HepG2 (cell line): ENCODE measurements at regions not wholly inside any gene's neighbourhood (a gene's known extent, or its start where the extent isn't known, plus 50 kb on each side); places are given as distances from the start of the nearest gene placed in this dataset.

Source experiments
- ATAC-seq: fragments of 200-7000 bp; cut with Tn5 transposase; 3 replicates; pipeline ENCODE4 v1.9.1; 2020; ENCODE audit warnings: mild to moderate bottlenecking, moderate library complexity
- BruUV-seq: library from RNA; stranded (reverse); fragments of 400-500 nt; replicated peaks from 2 replicates; lab custom pipeline; 2021; lab: Mats Ljungman, UMichigan
- CTCF ChIA-PET: fragments of 300-600 bp; formaldehyde crosslinking; extraction: SDS; loops from one replicate; lab custom pipeline; 2021; ENCODE audit warnings: low total read pairs, inconsistent platforms, low intra/inter-chr PET ratio; lab: Yijun Ruan, JAX
- POLR2A ChIA-PET: fragments of 350-600 bp; sonication (Branson Sonifier 250); formaldehyde crosslinking; loops from one replicate; lab custom pipeline; 2020; ENCODE audit warnings: antibody characterized with exemption, inconsistent platforms; lab: Yijun Ruan, JAX
- DNase-seq: peaks from one replicate; pipeline ENCODE4 v3.0.0-alpha.2; 2015; ENCODE audit warnings: low spot score
- FAIRE-seq: peaks from 3 replicates; lab custom pipeline; 2011; peaks lifted over from hg19 to GRCh38; lab: Jason Lieb, UNC
- H2AFZ ChIP-seq: one replicate; pipeline ENCODE4 v1.6.1; 2011; ENCODE audit warnings: low read length, inconsistent platforms
- H3K27ac ChIP-seq: fragments of 300-600 bp; 3 replicates; pipeline ENCODE4 v1.8.0; 2011; ENCODE audit warnings: mixed run types, mild to moderate bottlenecking, mixed read lengths, low read length, inconsistent platforms; ENCODE audit not compliant: insufficient read depth; ENCODE audit errors: extremely low read length
- H3K27me3 ChIP-seq, 2 experiments: fragments of 200-600 bp in 1 of 2; 2 replicates in 1 of 2; 3 replicates in 1 of 2; pipeline versions ENCODE4 v1.6.0 to v1.8.0; 2011; ENCODE audit warnings: low read length in 2 of 2, mild to moderate bottlenecking in 2 of 2, moderate library complexity in 2 of 2, inconsistent platforms in 1 of 2; ENCODE audit not compliant: insufficient read depth in 2 of 2, control insufficient read depth in 1 of 2
- H3K36me3 ChIP-seq, 2 experiments: fragments of 200-600 bp in 1 of 2; replicated peaks in 1 of 2; 2 replicates in 1 of 2; 3 replicates in 1 of 2; pipeline versions ENCODE4 v1.5.1 to v1.8.0; 2011; ENCODE audit warnings: low read length in 2 of 2, inconsistent platforms in 1 of 2; ENCODE audit not compliant: insufficient read depth in 2 of 2, control insufficient read depth in 1 of 2
- H3K4me1 ChIP-seq: 2 replicates; pipeline ENCODE4 v1.5.1; 2012; ENCODE audit warnings: low read length, inconsistent platforms; ENCODE audit not compliant: insufficient read depth
- H3K4me2 ChIP-seq: 2 replicates; pipeline ENCODE4 v1.6.0; 2011; ENCODE audit warnings: low read depth, low read length, inconsistent platforms
- H3K4me3 ChIP-seq, 3 experiments: fragments of 200-600 bp in 1 of 3; sonication (generic), shearing (Covaris generic) in 1 of 3; replicated peaks in 1 of 3; 2 replicates each; pipeline ENCODE4 v1.5.1; 2011 to 2016; ENCODE audit warnings: low read length in 3 of 3, inconsistent platforms in 2 of 3, low read depth in 2 of 3, mild to moderate bottlenecking in 2 of 3, control low read depth in 1 of 3, mixed read lengths in 1 of 3; ENCODE audit not compliant: insufficient read depth in 1 of 3
- H3K79me2 ChIP-seq: one replicate; pipeline ENCODE4 v1.6.1; 2011; ENCODE audit warnings: low read length, inconsistent platforms; ENCODE audit not compliant: insufficient read depth
- H3K9ac ChIP-seq: 2 replicates; pipeline ENCODE4 v1.6.0; 2011; ENCODE audit warnings: mild to moderate bottlenecking, low read depth, low read length, inconsistent platforms; ENCODE audit not compliant: insufficient read depth
- H3K9me3 ChIP-seq: 2 replicates; pipeline ENCODE4 v1.5.1; 2012; ENCODE audit warnings: mild to moderate bottlenecking, low read length
- H4K20me1 ChIP-seq: 2 replicates; pipeline ENCODE4 v1.6.0; 2011; ENCODE audit warnings: inconsistent platforms, mild to moderate bottlenecking, low read length, moderate library complexity; ENCODE audit not compliant: insufficient read depth
- CCAR2 ChIP-seq: fragments of 200-400 bp; formaldehyde crosslinking; optimal IDR thresholded peaks from 2 replicates; pipeline ENCODE3; 2018; ENCODE audit warnings: low read depth, mild to moderate bottlenecking, low read length, moderate library complexity
- HDAC6 ChIP-seq: fragments of 200-600 bp; sonication (generic); IDR thresholded peaks from 2 replicates; pipeline ENCODE4 v1.7.0; 2017; ENCODE audit warnings: mild to moderate bottlenecking, antibody characterized with exemption, low read length, low read depth
- KAT2B ChIP-seq: fragments of 150-350 bp; IDR thresholded peaks from 2 replicates; pipeline ENCODE4 v1.6.1; 2014; ENCODE audit warnings: low read depth, low read length, borderline replicate concordance
- MTERF4 ChIP-seq: sonication (generic); formaldehyde crosslinking; IDR thresholded peaks from 2 replicates; pipeline ENCODE4 v1.8.0; 2023; ENCODE audit warnings: mild to moderate bottlenecking, missing genetic modification reagents
- NCOR1 ChIP-seq: fragments of 200-600 bp; sonication (generic); IDR thresholded peaks from 2 replicates; pipeline ENCODE4 v1.7.0; 2017; ENCODE audit warnings: antibody characterized with exemption, low read length, borderline replicate concordance
- PRPF4 ChIP-seq: fragments of 200-400 bp; formaldehyde crosslinking; IDR thresholded peaks from 2 replicates; pipeline ENCODE4 v1.6.1; 2016; ENCODE audit warnings: low read length, low read depth; ENCODE audit not compliant: poor library complexity, severe bottlenecking
- UBTF ChIP-seq: sonication (generic); formaldehyde crosslinking; IDR thresholded peaks from 2 replicates; pipeline ENCODE4 v1.4.0; 2020; ENCODE audit warnings: mild to moderate bottlenecking, missing genetic modification reagents
- ZNF160 ChIP-seq: sonication (generic); formaldehyde crosslinking; IDR thresholded peaks from 2 replicates; pipeline ENCODE4 v1.8.0; 2022; ENCODE audit warnings: mild to moderate bottlenecking, inconsistent platforms, missing genetic modification reagents
- ZNF296 ChIP-seq: sonication (generic); formaldehyde crosslinking; conservative IDR thresholded peaks from 2 replicates; pipeline ENCODE4 v1.5.0; 2020; ENCODE audit warnings: mild to moderate bottlenecking, missing genetic modification reagents
- ZNF335 ChIP-seq: sonication (generic); formaldehyde crosslinking; IDR thresholded peaks from 2 replicates; pipeline ENCODE4 v1.4.0; 2020; ENCODE audit warnings: missing genetic modification reagents
- ZNF879 ChIP-seq: sonication (generic); formaldehyde crosslinking; IDR thresholded peaks from 2 replicates; pipeline ENCODE4 v1.8.1; 2023; ENCODE audit warnings: missing genetic modification reagents
- ZUFSP ChIP-seq: sonication (generic); formaldehyde crosslinking; IDR thresholded peaks from 2 replicates; pipeline ENCODE4 v1.9.0; 2021; ENCODE audit warnings: missing genetic modification reagents, mild to moderate bottlenecking, borderline replicate concordance
- WGBS: methylation state at CpG from one replicate; pipeline ENCODE4 v1.1.6; 2017; ENCODE audit warnings: low lambda C conversion rate; 5-methylcytosine and 5-hydroxymethylcytosine counted together
- in situ Hi-C: cut with HindIII; loops from 2 replicates; pipeline ENCODE4 v1.10.0; 2017; ENCODE audit warnings: low pct_unique_long_range_greater_than_20kb; ENCODE audit not compliant: extremely low pct_ligation_motif_present
- intact Hi-C: fragments of 100-400 bp; cut with micrococcal nuclease; formaldehyde crosslinking; loops from one replicate; pipeline ENCODE4 v1.10.0; 2022; ENCODE audit not compliant: unreplicated experiment
- TF ChIP-seq, protein P1 (sequence below): sonication (generic); formaldehyde crosslinking; conservative IDR thresholded peaks from 2 replicates; pipeline ENCODE4 v1.5.0; 2020; ENCODE audit warnings: missing genetic modification reagents

GRCh38 chr5:89036704-89037489 is 153.9 kb upstream of the MEF2C start:
- WGBS: 5% methylated on average over 8 of the region's 8 CpGs
- 0 out of 2 replicates have a peak, but pooled peaks cover 4% of the 10 kb centered on the region for H3K9me3 ChIP-seq
- no peaks in the 10 kb centered on the region for H4K20me1 ChIP-seq
- ATAC-seq (no peak), FAIRE-seq (no peak), DNase-seq (peak; percentile 2)
- no peak overlapping the region for H3K27ac ChIP-seq
- no peaks in the 10 kb centered on the region for H3K4me1 ChIP-seq
- TF ChIP-seq UBTF (no peak), KAT2B (no peak), ZNF296 (no peak), NCOR1 (no peak), CCAR2 (no peak), ZUFSP (CRISPR knock-in tag) (no peak), ZNF160 (CRISPR knock-in tag) (no peak), HDAC6 (no peak), PRPF4 (no peak), ZNF335 (CRISPR knock-in tag) (no peak), ZNF879 (CRISPR knock-in tag) (no peak), MTERF4 (no peak)
- TF ChIP-seq, protein P1, sequence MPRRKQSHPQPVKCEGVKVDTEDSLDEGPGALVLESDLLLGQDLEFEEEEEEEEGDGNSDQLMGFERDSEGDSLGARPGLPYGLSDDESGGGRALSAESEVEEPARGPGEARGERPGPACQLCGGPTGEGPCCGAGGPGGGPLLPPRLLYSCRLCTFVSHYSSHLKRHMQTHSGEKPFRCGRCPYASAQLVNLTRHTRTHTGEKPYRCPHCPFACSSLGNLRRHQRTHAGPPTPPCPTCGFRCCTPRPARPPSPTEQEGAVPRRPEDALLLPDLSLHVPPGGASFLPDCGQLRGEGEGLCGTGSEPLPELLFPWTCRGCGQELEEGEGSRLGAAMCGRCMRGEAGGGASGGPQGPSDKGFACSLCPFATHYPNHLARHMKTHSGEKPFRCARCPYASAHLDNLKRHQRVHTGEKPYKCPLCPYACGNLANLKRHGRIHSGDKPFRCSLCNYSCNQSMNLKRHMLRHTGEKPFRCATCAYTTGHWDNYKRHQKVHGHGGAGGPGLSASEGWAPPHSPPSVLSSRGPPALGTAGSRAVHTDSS (CRISPR knock-in tag): no peak
- no peak overlapping the region for H2AFZ ChIP-seq
- no TSS peak for BruUV-seq
- no peaks in the 10 kb centered on the region for H3K79me2 ChIP-seq
- no peaks in the 10 kb centered on the region for H3K36me3 ChIP-seq
- in situ Hi-C loops: no loop called here
- no peaks in the 10 kb centered on the region for H3K27me3 ChIP-seq
- POLR2A ChIA-PET: no interaction called here
- no peak overlapping the region for H3K4me3 ChIP-seq
- no peak overlapping the region for H3K4me2 ChIP-seq
- no peak overlapping the region for H3K9ac ChIP-seq
- CTCF ChIA-PET: no interaction called here
- intact Hi-C loops: no loop called here
